ENCODE measurements at regions not wholly inside any gene's neighbourhood (a gene's known extent, or its start where the extent isn't known, plus 50 kb on each side); places are given as distances from the start of the nearest gene placed in this dataset.

DNA sequence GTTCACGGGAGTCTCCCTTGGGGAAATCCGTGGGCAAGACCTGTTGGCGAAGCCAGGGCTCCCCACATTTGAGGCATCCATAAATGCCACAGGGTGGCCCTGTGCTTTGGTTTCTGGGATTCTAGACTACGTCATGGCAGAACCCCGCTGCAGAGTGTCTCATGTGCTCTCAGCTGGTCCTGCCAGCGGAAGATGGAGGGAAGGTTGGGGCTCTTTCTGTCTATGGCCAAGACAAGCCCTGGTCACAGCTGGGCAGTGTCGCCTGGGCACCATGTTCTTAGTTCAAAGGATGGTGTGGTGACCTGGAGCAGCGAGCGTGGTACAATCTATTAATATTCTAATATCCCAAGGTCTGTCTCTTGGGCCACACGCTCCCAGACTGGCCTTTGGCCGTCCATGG, 511.7 kb downstream of the TBC1D22A start:
- no peak for DNase-seq

DNA sequence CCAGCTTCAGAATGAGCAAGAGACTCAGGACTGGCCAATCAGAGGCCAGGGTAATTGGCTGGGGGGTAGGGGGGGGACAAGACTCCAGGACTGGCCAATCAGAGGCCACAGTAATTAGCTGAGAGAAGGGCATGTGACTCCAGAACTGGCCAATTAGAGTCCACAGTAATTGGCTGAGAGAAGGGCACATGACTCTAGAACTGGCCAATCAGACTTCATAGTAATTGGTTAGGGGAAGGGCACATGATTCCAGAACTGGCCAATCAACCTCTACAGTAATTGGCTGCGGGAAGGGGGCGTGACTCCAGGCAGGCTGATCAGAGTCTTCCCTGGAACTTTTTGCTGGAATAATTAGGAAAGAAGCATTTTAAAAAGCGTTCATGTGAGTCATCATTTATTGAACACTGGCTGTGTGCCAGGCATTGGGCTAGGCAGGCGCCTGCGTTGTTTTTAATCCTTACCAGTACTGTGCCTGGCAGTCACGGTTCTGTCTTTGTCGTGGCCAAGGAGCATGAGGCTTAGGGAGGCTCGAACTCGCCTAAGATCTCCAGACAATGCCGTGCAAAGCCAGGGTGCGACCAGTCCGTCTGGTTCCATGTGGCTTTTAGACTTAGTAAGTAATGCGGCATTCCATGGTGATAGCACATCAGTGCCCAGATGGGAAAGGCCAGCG, 508.1 kb downstream of the TBC1D22A start:
- DNase-seq = no peak

GRCh38 chr22:47269516-47270088, 507.2 kb downstream of the TBC1D22A start:
- DNase-seq = no peak

GRCh38 chr22:47267513-47268282, 505.2 kb downstream of the TBC1D22A start:
- no peak for DNase-seq

- DNase-seq = no peak
Observed at GRCh38 chr22:47266329-47266728, 503.9 kb downstream of the TBC1D22A start.

GRCh38 chr22:47260551-47260950, 498.1 kb downstream of the TBC1D22A start:
- DNase-seq = no peak

DNA sequence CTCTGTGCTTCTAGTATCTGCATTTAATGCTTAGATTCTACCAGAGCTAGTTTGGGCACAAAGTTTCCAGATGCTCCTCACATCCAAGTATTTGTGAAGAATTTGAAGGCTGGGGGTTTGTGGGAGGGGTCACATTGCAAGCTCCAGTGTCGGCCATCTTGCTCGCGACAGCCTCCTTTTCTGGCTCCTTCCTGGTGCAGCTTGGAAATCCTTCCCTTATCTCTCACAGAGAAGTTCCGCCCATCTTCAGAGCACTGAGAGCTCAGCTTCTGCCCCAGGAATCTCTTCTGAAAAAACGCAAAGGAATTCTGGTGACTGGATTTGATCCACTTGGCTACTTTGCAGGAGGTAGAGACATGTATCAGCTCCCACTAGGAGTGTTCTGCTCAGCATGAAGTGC, 497.5 kb downstream of the TBC1D22A start:
- no peak for DNase-seq

DNA sequence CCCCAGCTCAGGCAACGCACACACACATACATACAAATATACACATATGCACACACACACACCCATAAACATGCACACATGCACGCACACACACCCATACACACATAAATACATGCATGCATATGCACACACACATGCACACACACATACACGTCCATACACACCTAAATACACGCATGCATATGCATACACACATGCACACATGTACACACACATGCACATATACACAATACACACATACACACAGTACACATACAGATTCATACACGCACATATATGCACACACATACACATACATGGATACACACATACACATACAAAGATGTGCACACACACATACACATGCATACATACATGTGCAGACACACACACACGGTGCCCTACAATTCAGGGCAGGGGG, 496.6 kb downstream of the TBC1D22A start:
- no peak for DNase-seq

DNA sequence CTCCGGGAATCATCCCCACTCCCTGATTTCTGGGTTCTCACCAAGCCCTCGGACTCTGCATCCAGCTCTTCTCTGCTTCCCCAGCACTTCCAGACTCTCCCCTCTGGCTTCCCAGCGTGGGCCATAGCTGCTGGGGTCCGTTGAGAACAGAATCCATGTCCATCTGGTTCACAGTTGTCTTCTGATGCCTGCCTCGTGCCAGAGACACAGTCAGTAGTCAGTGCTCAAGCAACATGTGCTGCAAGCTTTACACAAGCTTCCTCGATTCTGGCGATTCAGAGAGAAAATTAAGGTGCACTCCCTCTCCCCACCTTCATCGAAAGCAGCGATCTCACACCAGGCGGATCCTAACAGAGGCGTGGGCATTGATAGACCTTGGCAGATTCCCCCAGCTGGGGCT, 495.5 kb downstream of the TBC1D22A start:
- DNase-seq = no peak

DNA sequence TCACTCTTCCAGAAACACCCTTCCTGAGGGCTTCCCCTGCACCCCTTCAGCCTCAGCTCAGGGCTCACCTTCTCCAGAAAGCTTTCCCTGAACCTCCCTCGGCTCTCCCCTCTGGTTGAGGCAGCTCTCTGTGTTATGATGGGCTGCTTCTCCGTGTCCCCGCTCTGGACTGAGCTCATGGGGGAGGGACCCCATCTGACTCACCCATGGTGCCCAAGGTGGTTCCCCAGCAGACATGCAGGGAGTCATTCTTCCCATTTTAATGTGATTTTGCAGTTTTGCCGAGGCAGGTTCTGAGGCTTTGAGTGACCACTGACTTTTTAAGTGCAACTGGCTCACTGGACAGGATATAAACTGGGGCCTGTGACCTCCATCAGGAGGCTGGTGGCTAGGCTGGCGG, 495.1 kb downstream of the TBC1D22A start:
- no peak for DNase-seq

- no peak for DNase-seq
Observed at GRCh38 chr22:47251911-47252310, 489.5 kb downstream of the TBC1D22A start.

DNA sequence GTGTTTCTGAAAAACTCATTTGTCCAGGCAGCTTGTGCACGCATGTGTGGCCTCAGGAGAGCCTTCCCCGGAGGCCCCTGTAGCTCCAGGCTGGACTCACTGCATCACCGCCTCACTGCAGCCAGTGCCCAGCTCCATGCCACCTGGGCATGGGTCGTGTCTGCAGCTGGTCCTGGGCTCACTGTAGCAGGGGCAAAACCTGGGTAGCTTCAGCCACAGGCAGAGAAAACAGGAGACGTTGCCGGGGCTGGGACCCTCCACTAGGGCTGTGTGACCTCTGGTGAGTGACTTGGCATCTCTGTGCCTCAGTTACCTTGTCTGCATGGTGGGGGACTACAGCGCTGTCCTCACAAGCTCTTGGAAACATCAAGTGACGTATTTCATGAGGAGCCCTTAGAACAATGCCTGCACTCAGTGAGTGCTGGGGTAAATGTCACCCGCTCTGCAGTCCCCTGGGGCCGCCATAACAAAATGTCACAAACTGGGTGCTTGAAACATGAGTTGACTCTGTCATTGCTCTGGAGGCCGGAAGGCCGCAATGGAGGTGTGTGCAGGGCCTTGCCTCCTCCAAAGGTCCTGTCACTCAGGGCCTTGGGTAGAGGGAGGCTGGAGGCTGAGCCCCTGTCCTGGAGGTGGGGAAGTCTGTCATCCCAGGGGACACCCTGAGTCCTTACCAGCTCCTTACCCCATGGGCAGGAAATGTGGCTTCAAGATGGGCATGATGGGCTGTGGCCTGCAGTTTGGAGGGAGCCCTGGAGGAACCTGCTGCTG, 488.7 kb downstream of the TBC1D22A start:
- DNase-seq = no peak

- DNase-seq = no peak
Observed at GRCh38 chr22:47249370-47249928, 487.0 kb downstream of the TBC1D22A start.

GRCh38 chr22:47248925-47249324, 486.5 kb downstream of the TBC1D22A start:
- no peak for DNase-seq

- no peak for DNase-seq
Observed at GRCh38 chr22:47247579-47248240, 485.3 kb downstream of the TBC1D22A start.

GRCh38 chr22:47245786-47246185, 483.3 kb downstream of the TBC1D22A start:
- no peak for DNase-seq

GRCh38 chr22:47245286-47245685, 482.8 kb downstream of the TBC1D22A start:
- DNase-seq = no peak

DNA sequence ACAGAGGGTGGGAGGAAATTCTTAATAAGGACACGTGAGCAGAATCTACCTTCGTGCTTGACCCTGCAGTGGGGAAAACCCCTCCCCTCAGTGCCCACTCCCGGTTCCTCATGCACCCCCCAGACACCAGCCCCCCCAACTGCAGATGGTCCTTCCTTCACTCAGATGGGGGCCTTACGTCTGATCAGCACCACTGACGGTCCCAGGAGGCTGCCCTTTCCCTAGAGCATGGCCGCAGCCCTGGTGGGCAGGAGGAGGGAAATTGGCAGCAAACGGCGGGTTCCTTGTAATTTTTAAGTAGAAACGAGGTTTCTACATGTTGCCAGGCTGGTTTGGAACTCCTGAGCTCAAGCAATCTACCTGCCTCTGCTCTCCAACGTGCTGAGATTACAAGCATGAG, 477.7 kb downstream of the TBC1D22A start:
- no peak for DNase-seq

DNA sequence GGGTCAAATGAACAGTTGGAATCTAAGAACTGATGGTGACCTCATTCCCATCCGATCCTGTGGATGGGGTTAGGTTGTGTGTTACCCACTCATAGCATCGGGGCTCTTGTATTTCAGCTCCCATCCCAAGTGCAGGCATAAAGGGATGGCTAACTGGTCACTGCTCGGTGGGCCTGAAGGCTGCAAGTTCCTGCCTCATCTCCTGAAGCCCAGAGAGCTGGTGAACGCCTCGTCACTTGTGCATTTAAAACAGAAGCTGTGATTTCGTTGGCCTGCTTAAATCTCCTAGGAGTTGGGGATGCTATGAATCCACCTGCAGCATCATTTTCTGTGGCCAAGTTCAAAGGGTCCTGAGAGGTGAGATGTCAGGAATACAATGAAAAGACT, 477.0 kb downstream of the TBC1D22A start:
- no peak for DNase-seq

DNA sequence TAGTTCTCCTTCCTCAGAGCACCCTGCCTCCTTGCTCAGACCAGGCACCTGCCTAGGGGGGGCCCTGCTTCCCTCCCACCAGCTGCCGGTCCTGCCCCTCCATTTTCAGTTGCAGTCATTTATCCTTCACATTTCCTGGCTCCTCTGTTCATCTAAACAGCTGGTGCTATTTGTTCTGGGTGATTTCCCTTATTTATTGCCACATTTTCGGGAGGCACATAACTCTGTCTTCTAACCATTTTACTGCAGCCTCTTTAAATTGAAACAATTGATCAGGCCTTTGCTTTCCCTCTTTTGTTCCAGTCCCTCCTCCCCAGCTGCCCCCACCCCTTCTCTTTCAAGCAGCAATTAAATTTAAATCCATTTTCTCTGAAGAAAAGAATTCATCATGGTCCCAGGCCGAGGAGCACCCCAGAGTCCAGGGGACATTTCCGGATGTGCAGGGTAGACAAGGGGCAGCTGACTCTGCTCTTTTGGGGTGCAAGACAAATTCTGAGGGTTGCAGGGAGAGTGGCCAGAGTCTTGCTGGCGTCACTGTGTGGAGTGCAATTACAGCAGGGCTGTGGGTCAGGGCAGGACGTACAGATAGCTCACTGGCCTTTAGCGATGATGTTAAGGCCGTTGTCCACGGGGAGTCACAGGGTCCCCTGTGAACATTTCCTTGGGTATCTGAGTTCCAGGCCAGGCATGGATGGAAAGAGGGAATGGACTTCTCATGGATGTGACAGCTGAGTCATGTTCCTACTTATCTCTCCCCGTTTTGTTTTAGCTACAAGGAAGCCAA, 476.4 kb downstream of the TBC1D22A start:
- no peak for DNase-seq

- DNase-seq = no peak
Observed at GRCh38 chr22:47237890-47238480, 475.5 kb downstream of the TBC1D22A start.

All from NCI-H1048 (cell line).